OCI-LY3 (cell line): ENCODE measurements at regions not wholly inside any gene's neighbourhood (a gene's known extent, or its start where the extent isn't known, plus 50 kb on each side); places are given as distances from the start of the nearest gene placed in this dataset.
A peak's percentile ranks its signal among the peaks of the same experiment; 100 is the strongest.

Experiments
- H2AFZ ChIP-seq: fragments of 200-600, 300-600 bp; shearing (Covaris generic); 2 replicates; pipeline ENCODE4 v1.6.0; 2014; ENCODE audit warnings: antibody characterized with exemption, low read depth, low read length
- H3K27ac ChIP-seq: fragments of 200-600, 300-600 bp; sonication (generic); 2 replicates; pipeline ENCODE4 v1.5.1; 2014; ENCODE audit warnings: mild to moderate bottlenecking, low read length, moderate library complexity, mixed read lengths
- H3K27me3 ChIP-seq: fragments of 200-600, 300-600 bp; sonication (generic); 2 replicates; pipeline ENCODE4 v1.6.1; 2014; ENCODE audit warnings: low read depth, low read length, mixed read lengths
- H3K36me3 ChIP-seq: fragments of 200-600, 300-600 bp; sonication (generic); replicated peaks from 2 replicates; pipeline ENCODE3; 2014; ENCODE audit warnings: low read depth, low read length, mixed read lengths
- H3K4me1 ChIP-seq: fragments of 300-600, 200-600 bp; sonication (generic); 2 replicates; pipeline ENCODE4 v1.6.1; 2014; ENCODE audit warnings: low read length, mixed read lengths
- H3K4me2 ChIP-seq: fragments of 200-600, 300-600 bp; sonication (generic); 2 replicates; pipeline ENCODE4 v1.6.1; 2014; ENCODE audit warnings: low read length, mixed read lengths
- H3K4me3 ChIP-seq: fragments of 300-600, 200-600 bp; sonication (generic); 2 replicates; pipeline ENCODE4 v1.5.1; 2014; ENCODE audit warnings: antibody characterized with exemption, mild to moderate bottlenecking, low read length, moderate library complexity
- H3K79me2 ChIP-seq: fragments of 300-600, 200-600 bp; shearing (Covaris generic); 2 replicates; pipeline ENCODE4 v1.6.1; 2014; ENCODE audit warnings: mild to moderate bottlenecking, low read length, mixed read lengths
- H3K9ac ChIP-seq: fragments of 300-600, 200-600 bp; shearing (Covaris generic); 2 replicates; pipeline ENCODE4 v1.6.0; 2014; ENCODE audit warnings: mild to moderate bottlenecking, low read length, moderate library complexity
- H3K9me3 ChIP-seq: fragments of 200-600, 300-600 bp; shearing (Covaris generic); 2 replicates; pipeline ENCODE4 v1.6.1; 2014; ENCODE audit warnings: low read length, mixed read lengths; ENCODE audit not compliant: insufficient read depth
- H4K20me1 ChIP-seq: fragments of 200-600, 300-600 bp; sonication (generic); 2 replicates; pipeline ENCODE4 v1.6.1; 2016; ENCODE audit warnings: low read length, mixed read lengths; ENCODE audit not compliant: insufficient read depth
- EZH2phosphoT487 ChIP-seq: fragments of 200-600 bp; shearing (Covaris generic); IDR thresholded peaks from 2 replicates; pipeline ENCODE4 v1.6.1; 2018; ENCODE audit warnings: antibody characterized with exemption, mixed run types, low read depth
- TF ChIP-seq, protein P1 (sequence below): fragments of 200-600, 300-600 bp; sonication (generic); IDR thresholded peaks from 2 replicates; pipeline ENCODE4 v1.5.1; 2014; ENCODE audit warnings: antibody characterized with exemption, low read length, low read depth

DNA sequence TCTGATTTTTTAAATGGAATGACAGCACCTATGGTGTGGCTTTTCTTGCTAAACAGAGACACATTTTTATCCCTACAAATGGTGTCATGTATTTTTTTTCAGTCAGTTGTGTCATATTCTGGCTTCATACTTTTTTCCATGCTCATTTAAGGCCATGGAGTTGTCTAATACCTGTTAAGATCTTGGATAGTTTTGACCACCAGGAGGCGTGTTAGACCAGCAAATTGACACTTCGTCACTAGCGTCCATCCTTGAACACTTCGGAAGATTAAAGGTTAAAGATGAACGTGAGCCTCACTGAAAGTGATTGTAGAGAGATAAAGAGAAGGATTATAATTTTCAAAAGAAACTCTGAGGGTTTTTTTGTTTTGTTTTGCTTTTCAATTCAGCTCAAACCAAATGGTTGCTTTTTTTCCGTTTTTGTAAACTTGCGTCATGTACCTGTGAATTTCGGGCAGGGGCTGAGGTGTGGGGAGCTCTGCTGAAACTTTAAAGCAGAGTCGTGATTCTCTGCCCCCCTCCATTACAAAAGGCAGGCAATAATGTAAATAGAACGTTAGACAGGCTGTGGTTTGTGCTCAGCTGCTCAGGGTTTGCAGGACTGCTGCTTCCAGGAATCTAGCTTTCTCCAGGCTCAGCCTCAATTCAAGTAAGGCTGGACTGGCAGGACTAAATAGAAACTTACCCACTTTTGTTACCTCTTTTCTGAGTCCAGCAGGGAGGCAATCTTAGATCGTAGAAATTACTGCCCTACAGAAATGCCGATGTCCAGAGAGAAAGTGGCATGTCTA lies 245.1 kb downstream of the FOXA2 start:
- Histone ChIP-seq H3K79me2 (no peaks in the 10 kb centered on the region), H3K9me3 (no peaks in the 10 kb centered on the region), H3K9ac (no peak overlapping the region), H3K4me3 (no peak overlapping the region), H4K20me1 (no peaks in the 10 kb centered on the region), H2AFZ (no peak overlapping the region), H3K4me1 (no peaks in the 10 kb centered on the region), H3K27ac (no peak overlapping the region), H3K36me3 (no peaks in the 10 kb centered on the region), H3K27me3 (0 out of 2 replicates have a peak, but pooled peaks cover 4% of the 10 kb centered on the region), H3K4me2 (no peak overlapping the region; the same call in 1 of the 2 replicates)
- TF ChIP-seq EZH2phosphoT487 = no peak
- TF ChIP-seq, protein P1, sequence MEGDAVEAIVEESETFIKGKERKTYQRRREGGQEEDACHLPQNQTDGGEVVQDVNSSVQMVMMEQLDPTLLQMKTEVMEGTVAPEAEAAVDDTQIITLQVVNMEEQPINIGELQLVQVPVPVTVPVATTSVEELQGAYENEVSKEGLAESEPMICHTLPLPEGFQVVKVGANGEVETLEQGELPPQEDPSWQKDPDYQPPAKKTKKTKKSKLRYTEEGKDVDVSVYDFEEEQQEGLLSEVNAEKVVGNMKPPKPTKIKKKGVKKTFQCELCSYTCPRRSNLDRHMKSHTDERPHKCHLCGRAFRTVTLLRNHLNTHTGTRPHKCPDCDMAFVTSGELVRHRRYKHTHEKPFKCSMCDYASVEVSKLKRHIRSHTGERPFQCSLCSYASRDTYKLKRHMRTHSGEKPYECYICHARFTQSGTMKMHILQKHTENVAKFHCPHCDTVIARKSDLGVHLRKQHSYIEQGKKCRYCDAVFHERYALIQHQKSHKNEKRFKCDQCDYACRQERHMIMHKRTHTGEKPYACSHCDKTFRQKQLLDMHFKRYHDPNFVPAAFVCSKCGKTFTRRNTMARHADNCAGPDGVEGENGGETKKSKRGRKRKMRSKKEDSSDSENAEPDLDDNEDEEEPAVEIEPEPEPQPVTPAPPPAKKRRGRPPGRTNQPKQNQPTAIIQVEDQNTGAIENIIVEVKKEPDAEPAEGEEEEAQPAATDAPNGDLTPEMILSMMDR = peak; percentile 96

DNA sequence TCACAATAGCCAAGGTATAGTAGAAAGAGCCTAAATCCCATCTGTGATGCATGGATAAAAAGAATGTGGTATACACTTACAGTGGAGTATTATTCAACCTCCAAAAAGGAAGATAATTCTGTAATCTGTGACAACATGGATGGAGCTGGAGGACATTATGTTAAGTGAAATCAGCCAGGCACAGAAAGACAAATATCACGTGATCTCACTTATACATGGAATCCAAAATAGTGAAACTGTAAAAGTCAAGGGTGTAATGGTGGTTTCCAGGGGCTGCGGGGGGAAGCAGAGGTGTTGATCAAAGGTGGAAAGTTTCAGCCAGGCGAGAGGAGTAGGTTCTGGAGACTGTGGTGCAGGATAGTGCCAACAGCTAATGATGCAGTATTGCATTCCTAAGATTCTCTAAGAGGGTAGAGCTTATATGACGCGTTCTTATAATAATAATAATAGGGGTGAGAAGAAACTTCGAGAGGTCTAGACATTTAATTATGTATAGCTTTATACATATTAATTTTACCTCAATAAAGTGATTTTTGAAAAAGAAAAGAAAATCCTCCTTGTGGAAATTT lies 246.1 kb downstream of the FOXA2 start:
- no peak overlapping the region for H3K4me3 ChIP-seq
- H2AFZ ChIP-seq = no peak overlapping the region
- H3K9ac ChIP-seq = no peak overlapping the region
- no peaks in the 10 kb centered on the region for H3K4me1 ChIP-seq
- no peak overlapping the region for H3K27ac ChIP-seq
- no peaks in the 10 kb centered on the region for H4K20me1 ChIP-seq
- H3K27me3 ChIP-seq = 0 out of 2 replicates have a peak, but pooled peaks cover 4% of the 10 kb centered on the region
- no peaks in the 10 kb centered on the region for H3K79me2 ChIP-seq
- H3K9me3 ChIP-seq = no peaks in the 10 kb centered on the region
- H3K4me2 ChIP-seq = no peak overlapping the region
- no peaks in the 10 kb centered on the region for H3K36me3 ChIP-seq
- TF ChIP-seq EZH2phosphoT487 = no peak
- TF ChIP-seq, protein P1 = no peak

DNA sequence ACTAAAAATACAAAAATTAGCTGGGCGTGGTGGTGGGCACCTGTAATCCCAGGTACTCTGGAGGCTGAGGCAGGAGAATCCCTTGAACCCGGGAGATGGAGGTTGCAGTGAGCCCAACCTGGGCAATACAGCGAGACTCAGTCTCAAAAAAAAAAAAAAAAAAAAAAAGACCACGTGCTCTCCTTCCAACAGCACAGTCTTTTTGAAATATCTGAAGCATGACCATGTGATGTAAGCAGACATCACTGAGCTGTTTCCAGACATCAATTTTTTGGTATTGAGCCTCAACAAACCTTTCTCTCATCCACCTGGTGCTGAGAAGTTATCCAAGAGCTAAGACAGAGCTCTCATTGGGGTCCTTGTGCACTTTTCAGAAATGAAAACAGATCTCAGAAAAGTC lies 249.2 kb downstream of the FOXA2 start:
- Histone ChIP-seq H3K4me3 (no peak overlapping the region), H4K20me1 (no peaks in the 10 kb centered on the region), H3K9me3 (no peaks in the 10 kb centered on the region), H3K27ac (no peak overlapping the region), H3K36me3 (no peaks in the 10 kb centered on the region), H3K4me2 (no peak overlapping the region), H3K9ac (no peak overlapping the region), H3K27me3 (peaks cover 13% of the 10 kb centered on the region), H2AFZ (no peak overlapping the region), H3K4me1 (no peaks in the 10 kb centered on the region), H3K79me2 (no peaks in the 10 kb centered on the region)
- TF ChIP-seq, protein P1 = no peak
- no peak for TF ChIP-seq EZH2phosphoT487

DNA sequence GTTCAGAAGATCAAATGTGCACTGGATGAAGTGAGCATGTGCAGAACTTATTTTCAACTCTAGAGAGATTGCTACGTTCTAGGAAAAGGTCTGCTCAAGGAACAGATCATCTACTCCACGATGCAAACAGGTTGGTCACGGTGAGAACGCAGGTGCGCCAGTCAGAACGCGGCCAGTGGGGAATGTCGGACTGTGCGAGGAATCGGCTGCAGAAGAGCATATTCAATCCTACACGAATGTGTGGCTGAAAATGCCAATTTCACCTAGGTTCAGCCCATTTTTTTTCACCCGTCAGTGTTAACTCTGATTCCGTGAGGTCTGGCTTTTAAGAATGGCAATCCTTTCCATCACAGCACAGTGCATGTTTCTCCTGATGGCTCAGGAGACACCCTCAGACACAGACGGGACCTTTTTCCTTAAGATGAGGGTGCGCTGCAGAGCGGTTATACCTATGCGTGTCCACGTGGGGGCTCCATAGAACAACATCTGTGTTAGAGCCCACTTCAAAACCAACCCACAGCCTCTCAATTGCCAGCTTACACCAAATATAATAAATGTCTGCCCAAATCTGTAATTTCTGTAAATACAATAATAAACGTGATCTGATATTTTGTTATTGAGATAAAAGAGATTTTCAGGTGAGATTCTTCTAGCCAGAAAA lies 250.4 kb downstream of the FOXA2 start:
- Histone ChIP-seq H2AFZ (no peak overlapping the region), H3K27ac (no peak overlapping the region), H3K79me2 (no peaks in the 10 kb centered on the region), H3K27me3 (peaks cover 18% of the 10 kb centered on the region), H3K4me1 (no peaks in the 10 kb centered on the region), H4K20me1 (no peaks in the 10 kb centered on the region), H3K36me3 (no peaks in the 10 kb centered on the region), H3K4me3 (no peak overlapping the region), H3K4me2 (no peak overlapping the region), H3K9ac (no peak overlapping the region), H3K9me3 (no peaks in the 10 kb centered on the region)
- no peak for TF ChIP-seq EZH2phosphoT487
- TF ChIP-seq, protein P1 = peak; percentile 78
